ENCODE measurements at regions not wholly inside any gene's neighbourhood (a gene's known extent, or its start where the extent isn't known, plus 50 kb on each side); places are given as distances from the start of the nearest gene placed in this dataset.
A peak's percentile ranks its signal among the peaks of the same experiment; 100 is the strongest.
"Not testable (repeated sequence)": the region's sequence is repeated elsewhere in the genome, so short reads cannot be mapped to it uniquely, and the experiment has no call there.

- intact Hi-C loops (cut with DNase I) = no loop called here
- no peak for DNase-seq
These were observed 653.6 kb upstream of the ITGA1 start for GRCh38 chr5:52134013-52134650.

GRCh38 chr5:52139888-52140615 is 647.7 kb upstream of the ITGA1 start:
- intact Hi-C loops (cut with DNase I) = no loop called here
- DNase-seq = no peak

GRCh38 chr5:52148679-52149078 is 639.0 kb upstream of the ITGA1 start:
- DNase-seq = no peak
- intact Hi-C loops (cut with DNase I) = no loop called here

- intact Hi-C loops (cut with DNase I) = no loop called here
- DNase-seq = no peak
These were observed 637.2 kb upstream of the ITGA1 start for GRCh38 chr5:52150501-52150900.

GRCh38 chr5:52156809-52157208 is 630.9 kb upstream of the ITGA1 start:
- intact Hi-C loops (cut with DNase I); DNase-seq: not testable (repeated sequence)

- intact Hi-C loops (cut with DNase I); DNase-seq: not testable (repeated sequence)
These were observed 621.9 kb upstream of the ITGA1 start for GRCh38 chr5:52165806-52166205.

- intact Hi-C loops (cut with DNase I) = no loop called here
- DNase-seq = no peak
These were observed 614.6 kb upstream of the ITGA1 start for GRCh38 chr5:52173133-52173532.

GRCh38 chr5:52177193-52177592 is 610.5 kb upstream of the ITGA1 start:
- no peak for DNase-seq
- intact Hi-C loops (cut with DNase I) = no loop called here

- intact Hi-C loops (cut with DNase I) = no loop called here
- no peak for DNase-seq
These were observed 606.3 kb upstream of the ITGA1 start for GRCh38 chr5:52181403-52181802.

GRCh38 chr5:52190737-52191136 is 597.0 kb upstream of the ITGA1 start:
- DNase-seq = no peak
- intact Hi-C loops (cut with DNase I) = no loop called here

GRCh38 chr5:52199833-52200232 is 587.9 kb upstream of the ITGA1 start:
- DNase-seq = no peak
- intact Hi-C loops (cut with DNase I) = no loop called here

- DNase-seq = peak in 2 of 10 donors; percentile 59 to 80
- intact Hi-C loops (cut with DNase I) = no loop called here
These were observed 585.5 kb upstream of the ITGA1 start for GRCh38 chr5:52202256-52202655.

GRCh38 chr5:52204310-52204709 is 583.4 kb upstream of the ITGA1 start:
- intact Hi-C loops (cut with DNase I) = no loop called here
- DNase-seq = no peak

Data from posterior cingulate gyrus (tissue), 11 donors.